HepG2 (cell line): ENCODE measurements at regions not wholly inside any gene's neighbourhood (a gene's known extent, or its start where the extent isn't known, plus 50 kb on each side); places are given as distances from the start of the nearest gene placed in this dataset.
A peak's percentile ranks its signal among the peaks of the same experiment; 100 is the strongest.

ENCODE experiments used
- ATAC-seq: fragments of 200-7000 bp; cut with Tn5 transposase; 3 replicates; pipeline ENCODE4 v1.9.1; 2020; ENCODE audit warnings: mild to moderate bottlenecking, moderate library complexity
- BruUV-seq: library from RNA; stranded (reverse); fragments of 400-500 nt; replicated peaks from 2 replicates; lab custom pipeline; 2021; lab: Mats Ljungman, UMichigan
- CTCF ChIA-PET: fragments of 300-600 bp; formaldehyde crosslinking; extraction: SDS; loops from one replicate; lab custom pipeline; 2021; ENCODE audit warnings: low total read pairs, inconsistent platforms, low intra/inter-chr PET ratio; lab: Yijun Ruan, JAX
- POLR2A ChIA-PET: fragments of 350-600 bp; sonication (Branson Sonifier 250); formaldehyde crosslinking; loops from one replicate; lab custom pipeline; 2020; ENCODE audit warnings: antibody characterized with exemption, inconsistent platforms; lab: Yijun Ruan, JAX
- DNase-seq: peaks from one replicate; pipeline ENCODE4 v3.0.0-alpha.2; 2015; ENCODE audit warnings: low spot score
- FAIRE-seq: peaks from 3 replicates; lab custom pipeline; 2011; peaks lifted over from hg19 to GRCh38; lab: Jason Lieb, UNC
- H2AFZ ChIP-seq: one replicate; pipeline ENCODE4 v1.6.1; 2011; ENCODE audit warnings: low read length, inconsistent platforms
- H3K27ac ChIP-seq: fragments of 300-600 bp; 3 replicates; pipeline ENCODE4 v1.8.0; 2011; ENCODE audit warnings: mixed run types, mild to moderate bottlenecking, mixed read lengths, low read length, inconsistent platforms; ENCODE audit not compliant: insufficient read depth; ENCODE audit errors: extremely low read length
- H3K27me3 ChIP-seq, 2 experiments: fragments of 200-600 bp in 1 of 2; 2 replicates in 1 of 2; 3 replicates in 1 of 2; pipeline versions ENCODE4 v1.6.0 to v1.8.0; 2011; ENCODE audit warnings: low read length in 2 of 2, mild to moderate bottlenecking in 2 of 2, moderate library complexity in 2 of 2, inconsistent platforms in 1 of 2; ENCODE audit not compliant: insufficient read depth in 2 of 2, control insufficient read depth in 1 of 2
- H3K36me3 ChIP-seq, 2 experiments: fragments of 200-600 bp in 1 of 2; replicated peaks in 1 of 2; 2 replicates in 1 of 2; 3 replicates in 1 of 2; pipeline versions ENCODE4 v1.5.1 to v1.8.0; 2011; ENCODE audit warnings: low read length in 2 of 2, inconsistent platforms in 1 of 2; ENCODE audit not compliant: insufficient read depth in 2 of 2, control insufficient read depth in 1 of 2
- H3K4me1 ChIP-seq: 2 replicates; pipeline ENCODE4 v1.5.1; 2012; ENCODE audit warnings: low read length, inconsistent platforms; ENCODE audit not compliant: insufficient read depth
- H3K4me2 ChIP-seq: 2 replicates; pipeline ENCODE4 v1.6.0; 2011; ENCODE audit warnings: low read depth, low read length, inconsistent platforms
- H3K4me3 ChIP-seq, 3 experiments: fragments of 200-600 bp in 1 of 3; sonication (generic), shearing (Covaris generic) in 1 of 3; replicated peaks in 1 of 3; 2 replicates each; pipeline ENCODE4 v1.5.1; 2011 to 2016; ENCODE audit warnings: low read length in 3 of 3, inconsistent platforms in 2 of 3, low read depth in 2 of 3, mild to moderate bottlenecking in 2 of 3, control low read depth in 1 of 3, mixed read lengths in 1 of 3; ENCODE audit not compliant: insufficient read depth in 1 of 3
- H3K79me2 ChIP-seq: one replicate; pipeline ENCODE4 v1.6.1; 2011; ENCODE audit warnings: low read length, inconsistent platforms; ENCODE audit not compliant: insufficient read depth
- H3K9ac ChIP-seq: 2 replicates; pipeline ENCODE4 v1.6.0; 2011; ENCODE audit warnings: mild to moderate bottlenecking, low read depth, low read length, inconsistent platforms; ENCODE audit not compliant: insufficient read depth
- H3K9me3 ChIP-seq: 2 replicates; pipeline ENCODE4 v1.5.1; 2012; ENCODE audit warnings: mild to moderate bottlenecking, low read length
- H4K20me1 ChIP-seq: 2 replicates; pipeline ENCODE4 v1.6.0; 2011; ENCODE audit warnings: inconsistent platforms, mild to moderate bottlenecking, low read length, moderate library complexity; ENCODE audit not compliant: insufficient read depth
- AGO1 ChIP-seq: fragments of 200-400 bp; formaldehyde crosslinking; IDR thresholded peaks from 2 replicates; pipeline ENCODE4 v1.6.1; 2017; ENCODE audit warnings: mild to moderate bottlenecking, low read depth, low read length, moderate library complexity; ENCODE audit not compliant: poor library complexity, severe bottlenecking
- ATF7 ChIP-seq, 2 experiments: fragments of 450-650 bp in 1 of 2; sonication (generic) in 1 of 2; formaldehyde crosslinking in 1 of 2; IDR thresholded peaks; 2 replicates each; pipeline versions ENCODE4 v1.4.0 to v1.6.1; 2016 to 2020; ENCODE audit warnings: antibody characterized with exemption in 1 of 2, mild to moderate bottlenecking in 1 of 2, missing genetic modification reagents in 1 of 2
- CREB1 ChIP-seq, 2 experiments: fragments of 450-650 bp in 1 of 2; IDR thresholded peaks; 2 replicates each; pipeline ENCODE4 v1.6.1; 2016 to 2017; ENCODE audit warnings: control low read depth in 1 of 2, mild to moderate bottlenecking in 1 of 2, missing compliant biosample characterization in 1 of 2, missing genetic modification characterization in 1 of 2
- HDAC2 ChIP-seq: sonication (generic); formaldehyde crosslinking; IDR thresholded peaks from 2 replicates; pipeline ENCODE4 v1.4.0; 2020; ENCODE audit warnings: missing genetic modification reagents
- HNRNPK ChIP-seq: fragments of 200-400 bp; formaldehyde crosslinking; IDR thresholded peaks from 2 replicates; pipeline ENCODE4 v1.6.1; 2018; ENCODE audit warnings: low read length, low read depth, moderate library complexity, mild to moderate bottlenecking; ENCODE audit not compliant: poor library complexity, severe bottlenecking
- ZNF629 ChIP-seq: sonication (generic); formaldehyde crosslinking; conservative IDR thresholded peaks from 2 replicates; pipeline ENCODE4 v1.5.0; 2020; ENCODE audit warnings: missing genetic modification reagents
- WGBS: methylation state at CpG from one replicate; pipeline ENCODE4 v1.1.6; 2017; ENCODE audit warnings: low lambda C conversion rate; 5-methylcytosine and 5-hydroxymethylcytosine counted together
- in situ Hi-C: cut with HindIII; loops from 2 replicates; pipeline ENCODE4 v1.10.0; 2017; ENCODE audit warnings: low pct_unique_long_range_greater_than_20kb; ENCODE audit not compliant: extremely low pct_ligation_motif_present
- intact Hi-C: fragments of 100-400 bp; cut with micrococcal nuclease; formaldehyde crosslinking; loops from one replicate; pipeline ENCODE4 v1.10.0; 2022; ENCODE audit not compliant: unreplicated experiment

DNA sequence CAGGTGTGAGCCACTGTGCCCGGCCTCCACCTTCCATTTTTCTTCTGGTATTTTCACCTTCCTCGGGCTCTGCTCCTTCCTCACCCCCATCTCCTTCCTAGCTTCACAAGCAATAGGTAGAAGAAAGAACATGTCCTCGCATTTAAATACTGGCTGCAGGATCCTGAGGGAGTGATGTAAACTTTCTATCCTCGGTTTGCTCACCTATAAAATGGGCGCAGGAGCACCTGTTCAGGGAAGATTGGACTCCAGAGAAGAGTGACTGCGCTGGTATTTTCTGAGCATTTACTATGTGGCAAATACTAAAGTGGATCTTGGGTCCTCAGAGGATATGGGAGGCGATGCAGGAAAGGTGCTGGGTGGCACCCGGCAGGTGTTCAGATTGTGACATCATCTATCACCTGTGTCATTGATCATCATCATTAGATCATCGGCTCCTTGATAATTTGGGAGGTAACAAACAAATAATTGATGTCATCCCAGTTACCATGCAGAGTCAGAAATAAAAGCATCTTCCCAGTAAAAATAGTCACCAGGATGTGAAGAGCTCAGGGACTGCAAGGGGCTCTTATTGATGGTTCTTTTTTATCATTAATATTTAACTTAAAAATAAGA is 72.8 kb downstream of the FOXL1 start:
- FAIRE-seq (no peak), DNase-seq (no peak), ATAC-seq (no peak)
- Histone ChIP-seq H3K9ac (no peak overlapping the region), H3K4me3 (no peak overlapping the region), H2AFZ (no peak overlapping the region), H3K79me2 (no peaks in the 10 kb centered on the region), H3K27ac (no peak overlapping the region), H3K36me3 (no peaks in the 10 kb centered on the region), H3K4me2 (no peak overlapping the region), H3K27me3 (peaks cover 2 to 26% of the 10 kb centered on the region in 2 experiments; a peak in 4 of 5 replicates), H3K4me1 (no peaks in the 10 kb centered on the region), H3K9me3 (peaks cover 7% of the 10 kb centered on the region; the same call in 1 of the 2 replicates), H4K20me1 (no peaks in the 10 kb centered on the region)
- peak; percentile 66 for TF ChIP-seq CREB1 (IDR thresholded peaks at IDR 0.05)
- no peak for TF ChIP-seq CREB1 (CRISPR knock-in tag; IDR thresholded peaks at IDR 0.05)
- no peak for TF ChIP-seq HNRNPK
- TF ChIP-seq ATF7 (IDR thresholded peaks at IDR 0.05), result peak; percentile 54
- TF ChIP-seq ATF7 (CRISPR knock-in tag; IDR thresholded peaks at IDR 0.05), result no peak
- TF ChIP-seq ZNF629 (CRISPR knock-in tag), result peak; percentile 64
- TF ChIP-seq AGO1, result no peak
- in situ Hi-C loops (no loop called here), intact Hi-C loops (no loop called here)
- POLR2A ChIA-PET, result no interaction called here
- no TSS peak for BruUV-seq
- CTCF ChIA-PET, result no interaction called here
- 3% methylated on average over 9 of the region's 9 CpGs for WGBS

DNA sequence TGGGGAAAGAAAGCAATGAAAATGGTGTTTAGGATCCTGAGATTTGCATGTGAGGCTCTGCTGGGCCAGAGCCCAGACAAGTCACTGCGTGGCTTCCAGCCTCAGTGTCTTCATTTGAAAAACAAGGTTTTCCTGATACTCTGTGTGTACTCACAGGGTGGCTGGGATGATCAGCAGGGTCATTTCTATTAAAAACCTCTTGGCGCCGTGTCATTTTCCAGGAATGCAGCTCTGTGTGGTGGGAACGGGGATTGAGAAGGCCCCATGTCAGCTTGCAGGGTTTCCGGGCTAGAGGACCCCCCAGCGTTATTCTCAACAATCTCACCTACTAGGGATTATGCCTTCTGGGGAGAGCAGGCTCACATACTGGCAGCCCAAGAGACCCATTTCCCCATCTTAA is 73.5 kb downstream of the FOXL1 start:
- 0% methylated on average over 2 of the region's 6 CpGs for WGBS
- FAIRE-seq, result no peak
- Histone ChIP-seq H3K27me3 (peaks cover 2 to 26% of the 10 kb centered on the region in 2 experiments; a peak in 4 of 5 replicates), H3K4me3 (no peak overlapping the region), H3K9ac (no peak overlapping the region), H3K36me3 (no peaks in the 10 kb centered on the region), H2AFZ (no peak overlapping the region), H3K4me1 (no peaks in the 10 kb centered on the region), H4K20me1 (no peaks in the 10 kb centered on the region), H3K79me2 (no peaks in the 10 kb centered on the region), H3K9me3 (peaks cover 7% of the 10 kb centered on the region; the same call in 1 of the 2 replicates), H3K27ac (no peak overlapping the region)
- intact Hi-C loops (no loop called here), in situ Hi-C loops (no loop called here)
- ChIA-PET POLR2A (no interaction called here), CTCF (no interaction called here)
- DNase-seq, result no peak
- BruUV-seq, result no TSS peak
- ATAC-seq, result no peak
- no peak for TF ChIP-seq HDAC2
- TF ChIP-seq, all 625 proteins: peak for 0
- no peak overlapping the region for H3K4me2 ChIP-seq
